Left lobe of liver (tissue), 2 donors: ENCODE measurements at regions not wholly inside any gene's neighbourhood (a gene's known extent, or its start where the extent isn't known, plus 50 kb on each side); places are given as distances from the start of the nearest gene placed in this dataset.

Experiments used
- ATAC-seq: fragments of 200-7000 bp; cut with Tn5 transposase; one replicate; pipeline ENCODE4 v1.9.1; 2020; ENCODE audit warnings: mild to moderate bottlenecking, moderate library complexity
- DNase-seq: peaks from one replicate; pipeline ENCODE4 v3.0.0-alpha.2; 2020; ENCODE audit warnings: low spot score
- donor health status: DM: no; HTN: no; CAD: no; lungs with moderate emphysema.
- donor health status: DM: no; HTN: yes; CAD: no.

DNA sequence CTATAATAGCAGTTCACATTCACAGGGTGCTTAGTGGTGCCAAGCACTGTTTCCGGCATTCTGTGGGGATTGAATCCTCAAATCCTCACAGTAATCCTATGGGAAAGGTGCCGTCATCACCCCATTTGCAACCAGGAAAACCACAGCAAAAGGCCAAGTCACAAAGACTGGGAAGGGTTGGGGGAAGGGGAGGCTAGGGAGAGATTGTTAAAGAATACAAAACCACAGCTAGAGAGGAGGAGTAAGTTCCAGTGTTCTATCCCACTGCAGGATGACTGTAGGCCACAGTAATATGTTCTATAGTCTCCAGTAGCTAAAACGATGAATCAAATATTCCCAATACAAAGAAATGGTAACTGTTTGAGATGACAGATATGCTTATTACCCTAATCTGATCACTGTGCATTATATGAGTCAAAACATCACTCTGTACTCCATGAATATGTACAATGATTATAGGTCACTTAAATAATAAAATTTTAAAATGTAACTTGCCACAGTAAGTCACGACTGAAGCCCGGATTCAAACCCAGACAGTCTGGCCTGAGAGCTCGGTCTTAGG is 256.8 kb downstream of the TOMM20 start:
- no peak for ATAC-seq

DNA sequence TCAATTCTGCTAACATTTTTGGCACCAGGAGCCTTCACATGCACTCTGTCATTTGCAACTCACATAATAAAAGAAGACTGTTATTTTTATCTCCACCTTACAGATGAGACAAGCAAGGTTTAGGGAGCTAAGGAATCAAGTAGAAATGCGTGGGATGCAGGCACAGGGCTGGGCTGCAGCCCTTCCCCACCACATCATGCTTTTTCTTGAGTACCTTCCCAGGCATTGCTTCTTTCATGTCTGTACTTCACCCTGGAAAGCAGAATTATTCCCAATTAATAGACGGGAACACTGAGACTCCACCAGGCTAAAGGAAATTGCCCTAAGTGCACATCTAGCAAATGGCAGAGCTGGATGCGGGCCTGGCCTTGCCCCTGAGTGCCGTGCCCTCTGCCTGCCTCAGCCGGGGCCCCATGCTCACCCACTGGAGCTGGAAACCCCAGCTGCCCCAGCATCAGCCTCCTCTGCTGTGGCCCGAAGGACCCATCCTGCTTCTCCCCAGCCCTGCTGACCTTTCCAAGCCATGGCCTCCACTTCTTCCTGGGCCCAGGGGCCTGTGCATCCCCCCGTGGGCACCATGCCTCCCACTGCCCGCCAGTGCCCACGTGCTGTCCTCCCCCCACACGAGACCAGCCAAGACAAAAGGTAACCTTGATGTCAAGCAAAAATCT is 257.5 kb downstream of the TOMM20 start:
- DNase-seq, result no peak

More for the DNA sequence above, 256.8 kb downstream of the TOMM20 start:
- no peak for DNase-seq

GRCh38 chr1:234870020-234870981 is 258.3 kb downstream of the TOMM20 start:
- ATAC-seq, result peak; percentile 12
- no peak for DNase-seq

More for the DNA sequence above, 257.5 kb downstream of the TOMM20 start:
- no peak for ATAC-seq

- DNase-seq, result no peak
Observed at GRCh38 chr1:234869182-234870019, 259.2 kb downstream of the TOMM20 start.

DNA sequence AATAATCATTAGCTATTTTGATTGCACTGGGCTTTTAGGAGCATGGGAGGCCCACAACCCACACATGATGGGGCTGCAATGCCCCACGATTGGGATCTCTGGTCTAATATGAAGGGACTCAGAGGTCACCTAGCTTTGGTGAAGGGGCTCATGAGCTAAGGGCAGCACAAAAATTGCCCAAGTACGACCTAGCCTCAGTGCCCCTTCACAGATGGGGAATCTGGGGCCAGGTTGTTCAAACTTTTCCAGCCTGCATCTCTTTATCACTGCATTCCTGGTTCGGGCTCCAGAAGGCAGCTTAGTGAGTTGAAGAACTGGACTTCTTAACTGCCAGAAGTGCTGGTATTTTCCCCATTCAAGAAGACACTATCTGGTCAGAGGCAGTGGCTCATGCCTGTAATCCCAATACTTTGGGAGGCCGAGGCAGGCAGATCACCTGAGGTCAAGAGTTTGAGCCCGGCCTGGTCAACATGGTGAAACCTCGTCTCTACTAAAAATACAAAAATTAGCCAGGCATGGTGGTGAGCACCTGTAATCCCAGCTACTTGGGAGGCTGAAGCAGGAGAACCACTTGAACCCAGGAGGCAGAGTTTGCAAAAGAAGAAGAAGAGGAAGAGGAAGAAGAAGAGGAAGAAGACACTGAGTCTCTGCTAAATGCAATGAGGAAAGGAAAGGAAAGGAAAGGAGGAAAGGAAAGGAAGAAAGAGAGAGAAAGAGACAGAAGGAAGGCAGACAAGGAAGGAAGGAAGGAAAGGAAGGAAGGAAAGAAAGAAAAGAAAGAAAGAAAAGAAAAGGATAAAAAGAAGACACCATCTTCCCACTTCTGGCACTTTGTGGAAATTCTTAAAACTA is 258.5 kb upstream of the IRF2BP2 start:
- DNase-seq (no peak), ATAC-seq (no peak)

More at GRCh38 chr1:234869182-234870019, 259.2 kb downstream of the TOMM20 start:
- no peak for ATAC-seq

- no peak for DNase-seq
- ATAC-seq, result peak; percentile 61
Observed at GRCh38 chr1:234866007-234866866, 256.3 kb upstream of the IRF2BP2 start.

- ATAC-seq (no peak), DNase-seq (no peak)
Observed at GRCh38 chr1:234865171-234866006, 255.4 kb upstream of the IRF2BP2 start.

DNA sequence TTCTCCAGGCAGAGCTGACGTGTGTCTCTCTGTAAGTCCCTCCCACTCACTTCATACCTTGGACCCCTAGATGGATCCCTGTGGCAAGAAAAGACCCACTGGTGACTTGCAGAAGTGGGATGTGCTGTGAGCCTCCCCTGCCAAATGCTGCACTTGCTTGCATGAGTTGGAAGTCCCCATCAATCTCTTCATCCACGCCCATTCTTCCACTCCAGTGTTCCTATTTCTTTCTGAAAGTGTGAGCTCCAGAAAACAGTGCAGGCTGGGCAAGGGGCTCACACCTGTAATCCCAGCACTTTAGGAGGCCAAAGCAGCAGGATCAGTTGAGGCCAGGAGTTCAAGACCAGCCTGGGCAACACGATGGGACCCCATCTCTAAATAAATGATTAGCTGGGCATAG is 254.1 kb upstream of the IRF2BP2 start:
- no peak for DNase-seq
- ATAC-seq, result no peak

DNA sequence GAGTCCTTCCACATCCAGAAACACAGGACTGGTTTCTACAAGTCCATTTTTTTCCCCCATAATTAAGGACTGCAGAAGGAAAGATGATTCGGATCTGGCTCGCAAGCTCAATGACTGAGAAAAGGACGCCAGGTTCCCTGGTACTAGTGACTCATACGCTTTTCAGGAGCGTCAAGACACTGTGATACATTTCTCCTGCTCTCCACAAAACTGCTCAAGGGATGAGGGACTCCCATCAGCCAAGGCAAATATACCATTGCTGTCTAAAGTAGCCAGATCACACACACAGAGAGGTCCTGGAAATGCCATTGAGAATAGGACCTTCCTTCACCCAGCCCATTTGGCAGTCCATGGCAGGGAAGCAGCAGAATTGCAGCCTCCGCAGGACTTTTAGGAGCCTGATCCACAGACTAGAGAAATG is 253.6 kb upstream of the IRF2BP2 start:
- DNase-seq (no peak), ATAC-seq (no peak)

DNA sequence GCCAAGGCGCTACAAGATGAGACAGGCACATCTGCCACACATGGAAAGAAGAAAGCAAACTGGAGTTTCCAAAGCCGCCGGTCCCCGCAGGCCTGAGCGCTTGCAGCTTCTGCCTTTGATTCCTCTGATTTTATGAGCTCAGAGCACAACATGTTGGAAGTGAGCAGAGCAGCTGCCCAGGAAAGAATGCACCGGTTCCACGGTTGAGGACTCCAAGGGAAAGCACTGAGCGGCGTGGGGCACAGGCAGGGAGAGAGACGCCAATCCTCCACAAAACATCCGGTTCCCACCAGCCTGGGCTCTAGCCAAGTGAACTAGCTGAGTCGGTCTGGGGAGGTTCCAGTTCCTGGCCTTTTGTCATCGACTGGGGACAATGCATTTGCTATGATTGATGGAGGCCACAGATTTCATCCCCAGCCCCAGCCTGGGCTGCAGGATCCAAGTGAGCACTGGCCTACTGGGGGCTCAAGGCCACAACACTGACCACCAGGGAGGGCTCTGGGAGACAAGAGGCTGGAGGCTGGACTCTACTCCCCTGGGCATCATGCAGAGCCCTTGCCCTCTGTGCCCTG is 253.1 kb upstream of the IRF2BP2 start:
- ATAC-seq (peak; percentile 73), DNase-seq (no peak)

GRCh38 chr1:234862360-234862943 is 252.5 kb upstream of the IRF2BP2 start:
- ATAC-seq, result no peak
- DNase-seq, result no peak

DNA sequence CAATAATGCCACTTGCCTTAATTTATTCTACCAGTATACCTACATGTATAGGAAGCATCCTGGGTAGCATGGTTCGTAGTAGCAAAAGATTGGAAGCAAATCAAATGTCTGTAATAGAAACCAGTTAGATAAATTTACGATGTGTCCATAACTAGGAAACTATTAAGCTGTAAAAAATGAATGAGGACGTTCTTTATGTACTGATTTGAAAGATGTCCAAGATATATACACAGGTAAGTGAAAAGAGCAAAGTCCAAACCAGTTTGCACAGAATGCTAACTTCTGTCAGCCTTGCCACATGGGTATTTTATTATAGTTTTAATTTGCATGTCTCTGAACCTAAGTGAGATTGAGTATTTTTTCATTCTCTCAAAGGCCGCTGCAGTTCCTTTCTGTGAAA is 251.8 kb upstream of the IRF2BP2 start:
- ATAC-seq, result no peak
- DNase-seq, result no peak

- ATAC-seq, result no peak
Observed at GRCh38 chr1:234861024-234861620, 251.1 kb upstream of the IRF2BP2 start.

GRCh38 chr1:234858722-234859121 is 248.7 kb upstream of the IRF2BP2 start:
- DNase-seq (no peak), ATAC-seq (no peak)

More at GRCh38 chr1:234861024-234861620, 251.1 kb upstream of the IRF2BP2 start:
- DNase-seq, result no peak

- ATAC-seq, result no peak
- DNase-seq, result no peak
Observed at GRCh38 chr1:234856845-234857245, 246.9 kb upstream of the IRF2BP2 start.

- no peak for ATAC-seq
- DNase-seq, result no peak
Observed at GRCh38 chr1:234855851-234856250, 245.9 kb upstream of the IRF2BP2 start.

GRCh38 chr1:234854645-234855039 is 244.7 kb upstream of the IRF2BP2 start:
- ATAC-seq (no peak), DNase-seq (no peak)
